Stimulated activated CD4-positive, alpha-beta T cell treated with anti-CD3 and anti-CD28 coated beads, Interleukin-4, amount 100 ng/mL, for 48 hours (primary cell): ENCODE measurements at regions not wholly inside any gene's neighbourhood (a gene's known extent, or its start where the extent isn't known, plus 50 kb on each side); places are given as distances from the start of the nearest gene placed in this dataset.

Source experiments
- DNase-seq, 2 donors: peaks; one replicate each; pipeline ENCODE4 v3.0.0-alpha.2; 2020; ENCODE audit warnings: low read depth in 2 of 2

- no peak for DNase-seq
These were observed 450.4 kb upstream of the CITED2 start for GRCh38 chr6:139824864-139825263.

GRCh38 chr6:139823808-139824126 lies 449.3 kb upstream of the CITED2 start:
- DNase-seq: no peak

DNA sequence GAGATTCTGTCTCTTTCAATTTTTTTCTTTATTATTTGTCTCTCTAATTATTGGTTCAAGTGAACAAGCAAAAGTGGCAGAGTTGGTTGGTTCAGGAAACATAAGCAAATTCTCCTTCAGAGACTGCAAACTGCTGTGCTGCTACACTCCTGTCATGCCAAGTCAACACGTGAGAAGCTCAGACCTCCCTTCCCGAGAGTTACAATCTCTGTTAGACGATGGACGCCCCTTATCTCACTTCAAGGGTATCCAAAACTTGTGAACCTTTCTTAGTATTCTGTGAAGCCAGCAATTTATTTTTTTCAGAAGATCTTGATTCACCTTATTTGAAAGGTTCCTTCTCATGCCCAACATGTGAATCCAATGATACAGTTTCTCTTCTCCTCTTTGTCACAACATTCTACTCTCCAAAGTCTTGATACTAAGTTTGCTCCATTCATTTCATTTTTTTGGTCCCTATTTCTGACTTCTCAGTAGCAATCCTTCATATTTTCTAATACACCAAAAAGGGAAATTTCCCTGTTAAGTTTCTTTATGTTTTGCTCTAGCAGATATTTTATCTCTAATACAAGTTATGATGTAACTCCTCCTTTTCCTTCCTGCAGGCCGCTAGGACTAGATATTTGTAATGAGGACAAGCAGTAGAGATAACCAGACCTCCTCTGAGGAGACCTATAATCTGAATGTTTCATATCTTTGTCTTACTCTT lies 448.8 kb upstream of the CITED2 start:
- DNase-seq: no peak

GRCh38 chr6:139821676-139822223 lies 447.3 kb upstream of the CITED2 start:
- DNase-seq: no peak

GRCh38 chr6:139820210-139820609 lies 445.8 kb upstream of the CITED2 start:
- DNase-seq: no peak

- DNase-seq: no peak
These were observed 445.3 kb upstream of the CITED2 start for GRCh38 chr6:139819776-139820175.

DNA sequence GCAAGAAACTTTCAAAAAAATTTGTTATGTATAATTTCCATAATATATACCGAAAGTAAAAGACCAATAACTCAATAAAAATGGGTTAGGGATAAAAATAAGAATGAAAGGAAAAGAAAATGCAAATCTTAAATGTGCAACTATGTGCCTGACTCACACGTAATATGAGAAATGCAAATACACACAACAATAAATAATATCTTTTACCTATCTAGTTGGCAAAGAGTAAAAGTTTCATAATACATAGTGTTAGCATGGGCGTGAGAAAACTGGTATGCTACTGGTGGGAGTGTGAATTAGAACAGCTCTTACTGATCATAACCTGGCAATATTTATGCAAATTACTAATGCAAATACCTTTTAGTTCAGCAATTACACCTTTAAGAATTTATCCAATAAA lies 438.5 kb upstream of the CITED2 start:
- no peak for DNase-seq

- DNase-seq: no peak
These were observed 427.3 kb upstream of the CITED2 start for GRCh38 chr6:139801571-139802321.

DNA sequence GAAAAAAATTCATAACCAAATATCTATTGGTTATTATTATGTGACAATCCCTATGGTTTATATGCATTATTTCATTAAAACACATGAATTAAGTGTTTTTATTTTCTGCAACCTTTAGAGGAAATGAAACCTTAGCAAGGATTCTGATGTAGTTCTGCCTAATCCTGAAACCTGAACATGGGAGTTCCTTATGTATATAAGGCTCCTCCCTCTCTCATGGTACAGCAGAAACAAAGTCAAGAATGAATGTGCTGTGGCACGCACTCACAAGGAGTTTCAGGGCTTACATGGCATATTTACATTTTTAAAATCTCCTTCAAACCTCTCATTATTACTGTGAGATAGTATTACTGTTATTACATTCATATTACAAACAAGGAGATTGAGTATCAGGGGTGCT lies 426.4 kb upstream of the CITED2 start:
- DNase-seq: no peak

DNA sequence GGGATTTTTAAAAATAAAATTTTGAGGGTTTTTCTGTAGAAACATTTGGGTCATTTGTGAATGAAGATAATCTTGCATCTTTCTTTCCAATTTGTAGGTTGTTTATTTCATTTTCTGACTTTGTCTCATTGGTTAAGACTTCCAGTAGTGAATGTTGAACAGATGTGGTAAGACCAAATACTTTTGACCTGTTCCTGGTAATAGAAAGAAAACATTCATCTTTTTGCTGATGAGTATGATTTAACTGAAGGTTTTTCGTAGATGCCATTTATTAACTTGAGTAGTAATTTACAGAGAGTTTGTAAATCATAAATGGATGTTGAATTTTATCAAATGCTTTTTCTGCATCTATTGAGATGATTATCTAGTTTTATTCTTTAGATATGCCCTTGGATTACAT lies 416.1 kb upstream of the CITED2 start:
- no peak for DNase-seq

DNA sequence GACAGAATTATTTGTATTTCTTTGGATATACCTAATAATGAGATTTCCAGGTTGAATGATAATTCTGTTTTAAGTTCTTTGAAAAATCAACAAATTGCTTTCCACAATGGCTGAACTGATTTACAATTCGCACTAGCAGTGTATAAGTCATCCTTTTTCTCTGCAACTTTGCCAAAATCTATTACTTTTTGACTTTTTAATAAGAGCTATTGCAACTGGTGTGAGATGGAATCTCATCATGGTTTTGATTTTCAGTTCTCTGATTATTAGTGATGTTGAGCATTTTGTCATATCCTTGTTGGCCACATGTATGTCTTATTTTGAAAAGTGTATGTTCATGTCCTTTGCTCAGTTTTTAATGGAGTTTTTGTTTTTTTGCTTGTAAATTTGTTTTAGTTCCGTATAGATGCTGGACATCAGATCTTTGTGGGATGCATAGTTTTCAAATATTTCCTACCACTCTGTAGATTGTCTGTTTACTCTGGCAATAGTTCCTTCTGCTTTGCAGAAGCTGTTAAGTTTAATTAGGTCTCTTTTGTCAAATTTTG lies 409.8 kb upstream of the CITED2 start:
- DNase-seq: no peak

GRCh38 chr6:139779988-139780774 lies 405.7 kb upstream of the CITED2 start:
- DNase-seq: no peak

DNA sequence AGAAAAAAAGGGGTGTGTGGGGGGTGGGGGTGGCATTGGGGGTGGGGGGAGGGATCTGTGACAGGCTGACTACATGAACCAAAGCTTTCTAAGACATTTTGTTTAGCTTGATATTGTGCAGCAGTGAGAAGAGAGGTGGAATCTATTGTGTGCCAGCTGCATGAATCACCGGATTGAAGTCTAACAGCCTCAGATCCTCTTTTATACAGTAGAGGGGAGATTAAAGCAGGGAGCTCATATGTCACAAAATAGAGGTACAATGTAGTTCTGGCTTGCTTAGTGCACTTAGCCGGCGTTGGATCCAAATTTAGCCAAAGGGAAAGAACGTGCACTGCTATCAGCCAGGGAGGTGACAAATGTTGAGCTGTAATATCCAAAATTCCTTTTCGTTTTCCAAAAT lies 404.2 kb upstream of the CITED2 start:
- no peak for DNase-seq

- DNase-seq: no peak
These were observed 403.7 kb upstream of the CITED2 start for GRCh38 chr6:139778106-139778505.

GRCh38 chr6:139777202-139777970 lies 402.9 kb upstream of the CITED2 start:
- DNase-seq: no peak

DNA sequence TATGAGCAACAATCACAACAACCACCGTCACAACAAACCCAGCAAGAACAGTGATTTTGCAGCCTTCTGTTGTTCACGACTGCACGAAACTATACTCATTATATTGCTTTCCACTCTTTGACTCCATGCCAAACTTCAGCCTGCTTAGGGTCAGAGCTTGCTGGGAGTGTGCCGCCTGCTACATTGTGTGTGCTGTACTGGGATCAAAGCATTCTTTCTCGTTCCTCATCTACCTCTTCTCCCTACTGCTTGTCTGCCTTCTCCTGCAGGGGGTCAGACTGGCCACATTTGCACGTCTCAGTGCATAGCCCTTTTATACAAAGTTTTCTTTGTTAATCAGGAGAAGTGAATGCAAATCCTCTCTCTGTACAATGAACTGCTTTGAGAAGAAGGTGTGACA lies 401.6 kb upstream of the CITED2 start:
- DNase-seq: no peak

DNA sequence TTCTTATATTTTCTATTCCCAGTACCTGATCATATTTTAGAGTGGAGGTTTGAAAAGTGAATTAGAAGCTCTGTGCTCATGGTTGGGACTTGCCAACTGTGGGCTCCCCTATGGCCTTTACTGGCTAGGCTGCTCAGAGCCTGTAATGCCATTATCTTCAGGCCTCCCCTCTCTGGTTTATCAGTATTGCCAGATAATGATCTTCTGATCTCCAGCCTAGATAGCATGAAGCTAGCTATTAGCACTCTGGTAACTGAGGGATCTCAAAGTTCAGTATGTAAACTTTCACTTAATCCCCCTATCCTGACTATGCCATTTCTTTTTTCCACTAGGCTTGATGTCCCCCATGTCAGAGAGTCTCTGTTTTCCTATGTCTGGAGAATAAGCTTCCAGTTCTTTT lies 393.7 kb upstream of the CITED2 start:
- DNase-seq: no peak

GRCh38 chr6:139766796-139767195 lies 392.3 kb upstream of the CITED2 start:
- no peak for DNase-seq

DNA sequence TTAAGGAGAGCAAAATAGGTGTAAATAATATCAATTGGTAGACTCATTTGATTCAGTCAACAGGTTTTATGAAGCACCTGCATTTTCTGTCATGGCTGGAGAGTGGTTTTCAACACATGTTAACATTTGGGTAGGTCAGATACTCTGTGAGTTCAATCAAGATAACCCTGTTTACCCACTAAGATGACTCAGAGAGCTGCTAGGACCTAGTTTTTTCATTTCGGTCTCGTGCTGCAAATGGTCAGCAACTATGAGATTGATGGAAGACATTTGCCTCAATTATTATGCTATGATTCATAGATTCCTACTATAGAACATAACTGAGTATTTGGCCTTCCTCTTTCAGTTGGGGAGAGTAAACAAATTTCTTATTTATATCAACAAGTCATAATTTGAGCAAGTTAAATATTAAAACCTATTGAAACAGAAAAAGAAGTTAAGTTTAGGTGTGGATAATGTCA lies 391.4 kb upstream of the CITED2 start:
- no peak for DNase-seq

GRCh38 chr6:139764498-139764986 lies 390.1 kb upstream of the CITED2 start:
- no peak for DNase-seq
